ENCODE measurements at regions not wholly inside any gene's neighbourhood (a gene's known extent, or its start where the extent isn't known, plus 50 kb on each side); places are given as distances from the start of the nearest gene placed in this dataset.

DNA sequence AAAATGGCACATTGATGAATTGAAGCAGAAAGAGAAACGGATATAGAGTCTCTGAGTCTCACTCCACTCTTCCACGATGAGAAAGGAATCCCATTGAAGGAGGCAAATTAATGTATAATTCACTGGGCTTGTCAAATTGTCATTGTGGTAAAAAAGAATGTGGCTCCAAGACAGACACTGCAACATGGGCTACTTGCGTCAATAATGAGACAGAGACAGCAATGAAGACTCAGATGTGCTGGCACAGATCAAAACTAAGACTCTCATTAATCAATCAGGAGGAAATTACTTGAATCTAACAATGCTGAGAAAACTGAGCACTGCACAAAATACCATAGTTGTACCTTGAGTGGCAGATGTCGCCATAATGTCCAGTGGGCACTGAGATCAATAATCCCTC lies 1485.5 kb downstream of the TECRL start:
- no peaks in the 10 kb centered on the region for H3K9me3 ChIP-seq
- DNase-seq (ENCODE audit: low spot score in 2 of 2), result no peak
- no peaks in the 10 kb centered on the region for H3K36me3 ChIP-seq
- no peaks in the 10 kb centered on the region for H3K4me1 ChIP-seq
- no peak overlapping the region for H3K27ac ChIP-seq
- TF ChIP-seq POLR2A (IDR thresholded peaks at IDR 0.05), result no peak
- WGBS, result 71% methylated on average over 4 of the region's 4 CpGs
- no peak overlapping the region for H3K4me3 ChIP-seq
- no peaks in the 10 kb centered on the region for H3K27me3 ChIP-seq

GRCh38 chr4:62917649-62918048 lies 1491.6 kb downstream of the TECRL start:
- no peaks in the 10 kb centered on the region for H3K36me3 ChIP-seq
- H3K27ac ChIP-seq, result no peak overlapping the region
- no peaks in the 10 kb centered on the region for H3K9me3 ChIP-seq
- no peaks in the 10 kb centered on the region for H3K4me1 ChIP-seq
- no peak overlapping the region for H3K4me3 ChIP-seq
- no peaks in the 10 kb centered on the region for H3K27me3 ChIP-seq
- TF ChIP-seq POLR2AphosphoS5 (IDR thresholded peaks at IDR 0.05) (no peak), POLR2A (IDR thresholded peaks at IDR 0.05) (no peak), EP300 (IDR thresholded peaks at IDR 0.05) (no peak)
- TF ChIP-seq, protein P1, sequence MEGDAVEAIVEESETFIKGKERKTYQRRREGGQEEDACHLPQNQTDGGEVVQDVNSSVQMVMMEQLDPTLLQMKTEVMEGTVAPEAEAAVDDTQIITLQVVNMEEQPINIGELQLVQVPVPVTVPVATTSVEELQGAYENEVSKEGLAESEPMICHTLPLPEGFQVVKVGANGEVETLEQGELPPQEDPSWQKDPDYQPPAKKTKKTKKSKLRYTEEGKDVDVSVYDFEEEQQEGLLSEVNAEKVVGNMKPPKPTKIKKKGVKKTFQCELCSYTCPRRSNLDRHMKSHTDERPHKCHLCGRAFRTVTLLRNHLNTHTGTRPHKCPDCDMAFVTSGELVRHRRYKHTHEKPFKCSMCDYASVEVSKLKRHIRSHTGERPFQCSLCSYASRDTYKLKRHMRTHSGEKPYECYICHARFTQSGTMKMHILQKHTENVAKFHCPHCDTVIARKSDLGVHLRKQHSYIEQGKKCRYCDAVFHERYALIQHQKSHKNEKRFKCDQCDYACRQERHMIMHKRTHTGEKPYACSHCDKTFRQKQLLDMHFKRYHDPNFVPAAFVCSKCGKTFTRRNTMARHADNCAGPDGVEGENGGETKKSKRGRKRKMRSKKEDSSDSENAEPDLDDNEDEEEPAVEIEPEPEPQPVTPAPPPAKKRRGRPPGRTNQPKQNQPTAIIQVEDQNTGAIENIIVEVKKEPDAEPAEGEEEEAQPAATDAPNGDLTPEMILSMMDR (IDR thresholded peaks at IDR 0.05), result no peak
- WGBS, result 88% methylated on average over 2 of the region's 2 CpGs
- DNase-seq (ENCODE audit: low spot score in 2 of 2), result no peak

GRCh38 chr4:62914758-62915157 lies 1494.5 kb downstream of the TECRL start:
- no peaks in the 10 kb centered on the region for H3K36me3 ChIP-seq
- H3K27me3 ChIP-seq, result no peaks in the 10 kb centered on the region
- no peaks in the 10 kb centered on the region for H3K4me1 ChIP-seq
- no peak for DNase-seq (ENCODE audit: low spot score in 2 of 2)
- TF ChIP-seq POLR2A (IDR thresholded peaks at IDR 0.05) (no peak), EP300 (IDR thresholded peaks at IDR 0.05) (no peak), POLR2AphosphoS5 (IDR thresholded peaks at IDR 0.05) (no peak)
- TF ChIP-seq, protein P1 (IDR thresholded peaks at IDR 0.05), result no peak
- H3K4me3 ChIP-seq, result no peak overlapping the region
- 45% methylated on average over 4 of the region's 4 CpGs for WGBS
- H3K27ac ChIP-seq, result no peak overlapping the region
- no peaks in the 10 kb centered on the region for H3K9me3 ChIP-seq

DNA sequence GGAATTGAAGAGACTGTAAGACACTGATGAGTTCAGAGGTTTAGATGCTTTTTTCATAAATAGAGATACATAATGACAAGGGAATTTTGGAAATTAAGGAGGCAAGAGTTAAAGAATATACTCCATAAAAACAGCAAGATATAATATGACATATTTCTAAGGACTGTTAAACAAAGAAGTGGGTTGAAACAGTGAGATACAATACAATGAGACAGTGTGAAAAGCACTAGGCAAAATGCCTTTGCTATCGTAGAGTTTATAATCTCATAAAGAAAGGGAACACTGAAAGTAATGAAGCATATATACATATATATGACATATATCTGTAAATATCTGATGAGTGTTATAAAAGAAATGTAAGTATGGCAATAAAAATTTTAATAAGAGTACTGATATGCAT lies 1496.2 kb downstream of the TECRL start:
- no peak overlapping the region for H3K4me3 ChIP-seq

DNA sequence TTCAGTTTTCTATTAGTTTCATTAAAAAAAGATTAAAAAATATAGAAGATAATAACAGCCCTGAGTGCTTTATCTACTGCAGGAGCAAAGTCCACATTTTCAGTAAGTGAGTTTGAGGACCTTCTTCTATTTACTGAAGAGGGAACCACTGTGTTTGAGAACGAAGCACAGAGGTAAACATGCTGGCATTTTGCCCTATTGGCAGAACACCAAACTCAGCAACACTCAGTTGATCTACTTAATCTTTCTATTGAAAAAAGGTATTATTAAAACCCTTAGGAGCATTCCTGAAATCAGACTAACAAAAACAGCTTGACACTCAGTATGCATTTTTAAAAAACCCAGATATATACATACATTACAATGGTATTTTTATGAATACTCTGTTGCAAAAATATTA lies 1496.7 kb downstream of the TECRL start:
- H3K9me3 ChIP-seq, result no peaks in the 10 kb centered on the region
- WGBS, result 22% methylated on average over 1 of the region's 1 CpG
- H3K4me3 ChIP-seq, result no peak overlapping the region
- H3K27me3 ChIP-seq, result no peaks in the 10 kb centered on the region
- no peaks in the 10 kb centered on the region for H3K36me3 ChIP-seq
- TF ChIP-seq POLR2A (IDR thresholded peaks at IDR 0.05), result no peak
- TF ChIP-seq POLR2AphosphoS5 (IDR thresholded peaks at IDR 0.05), result no peak
- TF ChIP-seq EP300 (IDR thresholded peaks at IDR 0.05), result no peak
- TF ChIP-seq, protein P1 (IDR thresholded peaks at IDR 0.05), result no peak
- no peak overlapping the region for H3K27ac ChIP-seq
- no peaks in the 10 kb centered on the region for H3K4me1 ChIP-seq
- no peak for DNase-seq (ENCODE audit: low spot score in 2 of 2)

More for the DNA sequence above, 1496.2 kb downstream of the TECRL start:
- TF ChIP-seq EP300 (IDR thresholded peaks at IDR 0.05) (no peak), POLR2AphosphoS5 (IDR thresholded peaks at IDR 0.05) (no peak), POLR2A (IDR thresholded peaks at IDR 0.05) (no peak)
- TF ChIP-seq, protein P1 (IDR thresholded peaks at IDR 0.05), result no peak
- no peaks in the 10 kb centered on the region for H3K36me3 ChIP-seq
- H3K4me1 ChIP-seq, result no peaks in the 10 kb centered on the region
- no peak for DNase-seq (ENCODE audit: low spot score in 2 of 2)
- no peaks in the 10 kb centered on the region for H3K27me3 ChIP-seq
- H3K27ac ChIP-seq, result no peak overlapping the region
- 81% methylated on average over 1 of the region's 1 CpG for WGBS
- H3K9me3 ChIP-seq, result no peaks in the 10 kb centered on the region

GRCh38 chr4:62909238-62909637 lies 1500.0 kb downstream of the TECRL start:
- H3K4me3 ChIP-seq, result no peak overlapping the region
- no peak overlapping the region for H3K27ac ChIP-seq
- H3K9me3 ChIP-seq, result no peaks in the 10 kb centered on the region
- DNase-seq (ENCODE audit: low spot score in 2 of 2), result no peak
- no peaks in the 10 kb centered on the region for H3K4me1 ChIP-seq
- WGBS, result 74% methylated on average over 3 of the region's 3 CpGs
- no peaks in the 10 kb centered on the region for H3K27me3 ChIP-seq
- no peak for TF ChIP-seq EP300 (IDR thresholded peaks at IDR 0.05)
- no peaks in the 10 kb centered on the region for H3K36me3 ChIP-seq
